DMS79 (cell line): ENCODE measurements at regions not wholly inside any gene's neighbourhood (a gene's known extent, or its start where the extent isn't known, plus 50 kb on each side); places are given as distances from the start of the nearest gene placed in this dataset.

Experiments used
- DNase-seq: peaks from one replicate; lab custom pipeline; 2025; lab: John Stamatoyannopoulos, UW

- no peak for DNase-seq
Measured at GRCh38 chr21:32216293-32216692, 62.6 kb downstream of the MIS18A start.

GRCh38 chr21:32215306-32215685, 63.6 kb downstream of the MIS18A start:
- no peak for DNase-seq

GRCh38 chr21:32214654-32215305, 64.1 kb downstream of the MIS18A start:
- DNase-seq = no peak

GRCh38 chr21:32212116-32212515, 66.7 kb downstream of the MIS18A start:
- DNase-seq = no peak

- no peak for DNase-seq
Measured at GRCh38 chr21:32211306-32211705, 67.5 kb downstream of the MIS18A start.

GRCh38 chr21:32209580-32209979, 69.3 kb downstream of the MIS18A start:
- no peak for DNase-seq

GRCh38 chr21:32207406-32207716, 71.5 kb downstream of the MIS18A start:
- peak; percentile 5 for DNase-seq

- DNase-seq = no peak
Measured at GRCh38 chr21:32206631-32207405, 72.0 kb downstream of the MIS18A start.

- DNase-seq = no peak
Measured at GRCh38 chr21:32203877-32204480, 74.9 kb downstream of the MIS18A start.

GRCh38 chr21:32200029-32200428, 78.8 kb downstream of the MIS18A start:
- no peak for DNase-seq

- no peak for DNase-seq
Measured at GRCh38 chr21:32198384-32198783, 80.5 kb downstream of the MIS18A start.

- no peak for DNase-seq
Measured at GRCh38 chr21:32197896-32198295, 81.0 kb downstream of the MIS18A start.

GRCh38 chr21:32196001-32196400, 82.8 kb downstream of the MIS18A start:
- DNase-seq = no peak

GRCh38 chr21:32193098-32193465, 85.8 kb downstream of the MIS18A start:
- DNase-seq = no peak

- DNase-seq = no peak
Measured at GRCh38 chr21:32192291-32193097, 86.4 kb downstream of the MIS18A start.

GRCh38 chr21:32190493-32191144, 88.2 kb downstream of the MIS18A start:
- no peak for DNase-seq

GRCh38 chr21:32189688-32190483, 89.0 kb downstream of the MIS18A start:
- no peak for DNase-seq

GRCh38 chr21:32186804-32187203, 92.0 kb downstream of the MIS18A start:
- no peak for DNase-seq

- DNase-seq = no peak
Measured at GRCh38 chr21:32185726-32186125, 93.1 kb downstream of the MIS18A start.

- no peak for DNase-seq
Measured at GRCh38 chr21:32185103-32185502, 93.7 kb downstream of the MIS18A start.

GRCh38 chr21:32184485-32184884, 94.4 kb downstream of the MIS18A start:
- DNase-seq = no peak
